Astrocyte of the hippocampus (primary cell): ENCODE measurements at regions not wholly inside any gene's neighbourhood (a gene's known extent, or its start where the extent isn't known, plus 50 kb on each side); places are given as distances from the start of the nearest gene placed in this dataset.

Experiments used
- DNase-seq: peaks from one replicate; pipeline ENCODE4 v3.0.0; 2011; ENCODE audit warnings: low read depth, low spot score

DNA sequence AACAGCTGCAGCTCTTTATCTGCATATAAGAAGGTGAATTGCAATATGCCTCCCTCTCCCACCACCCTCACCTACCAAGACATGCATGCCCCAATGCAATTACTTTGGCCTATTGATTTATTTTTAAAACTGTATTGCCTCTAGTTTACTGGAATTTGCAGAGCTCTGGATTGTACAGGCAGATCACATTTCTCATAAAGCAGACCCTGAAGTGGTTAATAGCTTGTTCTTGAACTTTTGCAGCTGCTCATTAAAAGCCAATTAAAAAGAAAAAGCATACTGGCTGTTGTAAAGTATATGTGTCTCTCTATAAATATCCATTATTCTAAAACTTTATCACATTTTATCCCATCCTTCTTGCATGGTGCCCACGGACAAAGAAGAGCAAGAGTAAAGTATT, 221.5 kb upstream of the TOPAZ1 start:
- DNase-seq = no peak

DNA sequence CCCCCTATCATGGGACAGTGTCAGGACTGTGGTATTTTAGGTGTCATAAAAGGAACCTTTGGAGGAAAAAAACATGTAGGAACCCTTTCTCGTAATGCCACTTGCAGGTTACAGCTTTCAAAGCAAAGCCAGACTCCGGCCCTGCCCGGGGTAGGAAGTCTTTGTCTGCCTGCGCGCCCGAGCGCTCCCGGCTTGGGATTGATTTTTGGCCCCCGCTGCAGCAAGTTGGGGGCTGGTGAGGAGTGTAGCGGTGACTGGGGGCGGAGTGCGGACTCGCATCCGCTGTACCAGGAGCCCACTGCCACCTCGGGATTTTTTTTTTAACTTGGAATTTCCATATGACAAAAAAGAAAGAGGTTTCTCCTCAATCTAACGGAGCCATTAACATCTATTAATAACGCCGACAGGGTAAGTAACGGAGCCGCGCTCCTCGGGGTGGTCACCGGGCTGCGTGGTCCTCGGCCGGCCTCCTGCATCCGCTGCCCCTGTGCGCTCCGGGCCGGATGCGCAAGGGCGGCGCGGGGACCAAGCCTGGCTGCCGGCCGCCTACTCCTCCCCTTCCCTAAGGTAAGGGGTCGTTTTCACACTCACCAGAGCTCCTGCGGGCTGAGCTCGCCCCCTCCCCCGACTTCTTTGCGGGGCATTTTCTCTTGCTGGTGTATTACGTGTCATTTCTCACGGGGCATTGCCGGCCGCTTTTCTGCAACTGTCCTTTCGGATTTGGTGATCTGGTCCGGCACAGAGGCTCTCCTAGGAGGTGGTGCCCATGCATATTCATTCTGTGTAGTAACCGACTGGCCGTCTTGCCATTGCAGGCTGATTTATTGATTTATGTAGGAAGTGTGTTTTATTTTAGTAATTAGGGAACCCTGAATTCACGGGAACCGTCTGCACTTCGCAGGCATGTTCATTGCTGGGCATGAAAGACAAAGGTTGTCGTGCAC, 219.8 kb upstream of the TOPAZ1 start:
- peak; percentile 55 for DNase-seq

DNA sequence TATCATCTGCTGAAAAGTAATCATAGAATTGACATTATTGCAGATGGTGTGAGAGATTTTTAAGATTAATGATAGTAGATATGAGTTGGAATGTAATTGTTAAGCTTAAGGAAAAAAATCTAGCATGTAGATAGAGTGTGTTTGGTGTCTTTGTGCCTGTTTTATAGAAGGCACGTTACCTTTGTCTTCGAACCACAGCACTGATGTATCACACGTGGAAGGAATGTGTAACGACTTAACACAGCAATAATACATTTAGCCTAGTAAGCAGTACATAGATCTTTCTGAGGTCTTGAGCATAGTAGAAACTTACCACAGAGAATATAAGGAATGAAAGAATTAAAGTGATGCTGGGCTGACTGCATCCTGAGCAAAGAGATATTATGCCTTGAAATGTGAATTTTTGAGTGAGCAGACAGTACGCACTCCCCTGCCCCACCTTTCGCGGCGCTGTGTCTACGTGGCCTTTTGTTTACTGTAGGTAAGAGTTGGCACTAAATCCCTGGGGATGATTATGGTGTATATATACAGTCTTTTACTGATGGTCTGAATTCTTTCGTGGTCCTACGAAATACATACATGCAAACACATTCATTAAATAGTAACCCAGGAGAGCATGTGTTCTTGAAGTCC, 217.6 kb upstream of the TOPAZ1 start:
- DNase-seq = no peak

DNA sequence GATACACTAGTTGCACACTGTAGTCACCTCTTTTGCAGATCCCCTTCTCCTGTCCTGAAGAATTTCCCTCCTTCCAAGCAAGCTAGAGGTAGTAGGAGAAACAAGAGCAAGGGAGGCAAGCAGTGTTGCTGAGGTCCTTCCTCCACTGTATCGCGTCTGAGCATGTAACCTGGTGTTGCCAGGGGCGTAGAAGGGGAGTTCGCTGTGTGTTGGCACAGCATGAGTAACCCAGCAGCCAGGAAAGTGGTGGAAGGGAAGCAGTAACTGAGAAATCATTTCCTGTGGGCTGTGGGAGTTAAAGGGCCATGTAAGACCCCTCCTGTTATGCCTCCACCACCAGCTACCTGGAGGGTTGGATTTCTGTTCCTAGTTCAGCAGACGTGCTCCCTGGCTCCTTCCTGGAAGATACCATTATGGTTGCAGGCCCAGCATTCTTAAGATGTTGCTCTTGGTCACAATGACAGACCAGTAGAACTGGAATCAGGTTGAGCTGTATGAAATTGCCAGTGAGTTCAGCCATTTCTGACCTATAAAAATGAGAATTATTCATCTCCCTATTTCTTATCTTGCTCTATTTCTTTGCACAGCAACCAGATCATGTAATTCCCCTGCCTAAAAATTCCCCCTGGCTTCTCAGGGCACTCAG, 215.3 kb upstream of the TOPAZ1 start:
- DNase-seq = no peak

DNA sequence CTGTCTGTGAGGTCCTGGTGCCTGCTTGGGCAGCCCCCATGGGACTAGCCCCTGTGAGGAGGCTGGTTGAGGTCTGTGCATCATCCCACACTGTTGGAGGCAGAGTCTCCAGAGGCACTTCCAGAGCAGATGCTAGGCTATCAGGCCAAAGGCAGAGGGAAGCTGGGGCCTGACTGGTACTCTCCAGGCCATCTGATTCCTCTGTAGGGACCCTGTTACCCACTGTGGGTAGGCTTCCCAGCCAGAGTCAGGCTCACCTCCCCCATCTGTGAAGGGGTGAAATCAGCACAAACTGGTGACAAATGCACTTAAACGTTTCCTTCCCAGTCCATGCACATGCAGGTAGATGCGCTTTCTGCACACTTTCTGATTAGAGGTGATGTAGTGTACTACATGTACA, 212.6 kb upstream of the TOPAZ1 start:
- no peak for DNase-seq

DNA sequence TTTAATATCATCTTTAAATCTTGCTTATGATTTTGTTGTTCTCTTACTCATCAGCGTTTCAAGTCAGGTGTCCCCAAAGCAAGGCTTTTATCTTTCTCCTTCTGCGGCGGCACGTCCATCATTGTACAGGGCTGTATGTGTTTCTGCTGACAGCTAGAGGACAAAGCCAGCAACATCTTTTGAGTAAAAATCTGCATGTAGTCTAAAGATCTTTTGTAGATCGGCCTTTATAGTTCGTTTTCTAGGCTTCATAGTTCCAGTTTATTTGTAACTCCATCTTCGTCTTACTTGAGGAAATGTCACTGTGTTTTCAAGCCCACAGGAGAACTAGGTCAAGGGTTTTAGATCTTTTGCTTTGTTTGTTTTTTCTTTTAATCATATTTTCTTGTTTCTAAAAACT, 211.4 kb upstream of the TOPAZ1 start:
- no peak for DNase-seq

DNA sequence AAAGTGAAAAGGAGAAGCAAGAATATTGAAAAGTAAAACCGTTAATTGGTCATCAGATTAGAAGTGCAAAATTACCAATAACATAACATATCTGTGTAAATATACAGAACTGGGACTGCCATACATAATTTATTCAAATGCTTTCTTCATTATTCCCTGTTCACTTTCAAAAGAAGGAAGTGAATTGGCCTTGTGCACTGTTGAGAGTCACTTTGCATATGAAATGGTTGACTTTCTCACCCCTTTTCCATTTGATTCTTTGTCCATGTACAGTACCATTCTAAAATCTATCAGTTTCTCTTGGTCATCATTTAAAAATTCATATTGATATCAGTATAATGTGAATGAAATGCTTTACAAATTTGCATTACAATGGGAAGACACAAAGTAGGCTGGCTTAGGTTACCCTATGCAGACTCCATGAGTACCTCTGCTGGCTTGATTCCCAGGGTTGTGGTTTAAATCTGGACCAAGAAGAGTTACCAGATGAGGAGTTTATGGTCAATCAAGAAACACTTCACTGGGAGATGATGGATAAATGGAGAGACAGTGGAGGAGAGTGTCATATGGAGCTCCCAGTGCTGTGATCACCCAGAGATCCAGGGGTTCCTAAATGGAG, 210.9 kb upstream of the TOPAZ1 start:
- peak; percentile 66 for DNase-seq

DNA sequence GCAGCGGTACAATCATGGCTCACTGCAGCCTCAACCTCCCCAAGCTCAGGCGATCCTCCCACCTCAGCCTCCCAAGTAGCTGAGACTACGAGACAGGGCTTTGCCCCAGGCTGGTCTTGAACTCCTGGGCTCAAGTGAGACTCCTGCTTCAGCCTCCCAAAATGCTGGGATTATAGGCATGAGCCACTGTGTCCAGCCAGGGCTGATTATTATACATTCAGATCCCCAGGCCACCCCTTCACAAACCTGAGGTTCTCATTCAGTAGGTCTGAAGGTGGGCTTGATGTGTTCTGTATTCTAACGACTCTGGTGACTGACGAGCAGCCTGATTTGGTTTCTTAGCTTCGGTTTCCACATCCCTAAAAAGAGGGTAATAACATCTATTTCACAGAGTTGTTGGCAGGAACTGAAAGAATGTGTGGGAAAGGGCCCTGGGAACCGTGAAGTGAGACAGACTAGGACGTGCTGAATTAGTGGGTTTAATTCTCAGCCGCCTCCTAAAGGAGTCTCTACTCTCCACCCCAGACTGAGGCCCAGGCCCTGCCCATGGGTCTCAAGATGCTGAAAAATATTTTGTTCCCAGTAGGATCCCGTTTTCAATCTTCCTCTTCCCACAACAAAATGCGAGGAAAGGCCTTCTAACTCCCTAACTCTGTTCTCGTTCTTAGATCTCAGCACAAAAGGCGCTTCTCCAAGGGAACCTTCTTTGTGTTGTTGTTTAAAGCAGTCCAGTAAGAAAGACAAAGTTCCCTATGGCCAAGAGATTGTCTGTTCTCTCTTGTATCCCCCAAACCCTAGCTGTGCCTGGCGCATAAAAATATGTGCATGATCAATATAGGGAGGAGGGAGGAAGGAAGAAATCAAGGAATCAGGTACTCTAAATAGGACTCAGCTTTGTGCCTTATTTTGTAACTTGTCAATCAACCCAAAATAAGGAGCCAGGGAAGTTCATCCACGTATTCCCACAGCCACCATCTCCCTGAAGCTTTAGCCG, 210.0 kb upstream of the TOPAZ1 start:
- peak; percentile 59 for DNase-seq

DNA sequence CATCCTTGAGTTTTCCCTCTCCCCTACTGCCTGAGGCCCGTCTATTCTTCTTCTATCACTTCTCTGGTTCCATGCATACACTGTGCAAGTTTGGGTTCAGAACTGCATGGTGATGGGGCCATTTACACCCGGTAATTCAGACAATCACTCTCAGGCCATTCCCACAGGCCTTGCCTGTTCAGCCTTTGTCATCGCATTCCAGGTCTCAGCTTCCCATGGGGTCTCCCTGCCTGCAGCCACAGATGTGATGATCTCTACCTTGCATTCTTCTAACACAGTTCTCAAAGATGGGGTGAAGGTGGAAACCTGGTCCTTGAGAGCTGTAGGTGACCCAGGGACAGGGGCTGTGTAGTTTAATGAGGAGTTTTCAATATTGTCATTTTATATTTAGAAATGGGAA, 209.2 kb upstream of the TOPAZ1 start:
- no peak for DNase-seq

DNA sequence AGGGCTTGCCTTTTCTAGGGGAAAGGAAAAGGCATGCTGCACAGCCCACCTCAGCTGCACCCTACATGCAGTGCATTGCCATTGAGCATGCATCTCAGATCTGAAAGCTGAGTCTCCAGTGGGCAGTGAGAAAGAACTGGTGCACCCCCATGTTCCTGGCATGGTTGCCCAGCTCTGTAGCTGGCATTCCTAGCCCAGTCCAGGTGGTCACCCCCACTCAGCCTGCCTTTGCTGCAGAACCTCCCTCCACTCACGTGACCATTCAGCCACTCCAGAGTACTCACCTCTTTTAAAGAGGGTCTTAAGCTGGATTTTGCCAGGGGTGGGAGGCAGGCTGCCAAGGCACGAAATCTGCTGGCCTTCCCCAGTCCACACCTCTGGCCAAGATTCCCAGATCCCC, 208.6 kb upstream of the TOPAZ1 start:
- DNase-seq = no peak

DNA sequence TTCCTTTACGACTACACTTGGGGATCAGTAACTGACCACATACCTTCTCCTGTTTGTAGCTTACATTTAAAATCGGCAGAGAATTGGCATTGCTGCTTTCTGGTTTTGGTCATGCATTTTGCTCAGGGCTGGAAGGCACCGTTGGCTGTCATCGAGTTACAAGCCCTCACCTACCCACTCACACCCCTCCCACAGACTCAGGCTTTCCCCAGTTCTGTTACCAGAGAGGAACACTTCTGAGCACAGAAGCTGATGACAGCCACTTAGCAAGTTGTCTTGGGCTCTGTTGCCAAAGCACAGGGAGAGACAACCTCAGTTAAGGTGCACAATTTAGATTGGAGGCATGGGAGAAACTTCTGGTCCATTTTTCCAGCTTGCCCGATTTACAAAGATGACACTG, 204.8 kb upstream of the TOPAZ1 start:
- DNase-seq = no peak

DNA sequence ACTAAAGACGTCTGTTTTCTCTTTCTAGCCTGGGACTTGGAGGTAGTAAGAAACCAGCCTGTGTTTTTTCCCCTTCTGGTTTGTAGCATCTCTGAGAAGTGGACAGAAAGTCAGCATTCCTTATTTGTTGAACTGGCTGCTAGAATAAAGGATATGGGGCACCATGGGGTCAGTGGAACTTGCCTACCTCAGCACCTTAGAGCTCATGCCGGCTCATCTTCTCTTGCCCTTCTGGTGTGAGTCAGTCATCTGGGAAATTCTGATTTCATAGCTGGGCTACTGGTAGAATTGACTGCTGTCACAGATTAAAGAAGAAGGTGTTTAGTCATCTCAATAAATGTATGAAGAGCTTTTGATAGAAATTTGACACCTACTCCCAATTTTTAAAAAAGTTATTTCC, 202.7 kb upstream of the TOPAZ1 start:
- no peak for DNase-seq

DNA sequence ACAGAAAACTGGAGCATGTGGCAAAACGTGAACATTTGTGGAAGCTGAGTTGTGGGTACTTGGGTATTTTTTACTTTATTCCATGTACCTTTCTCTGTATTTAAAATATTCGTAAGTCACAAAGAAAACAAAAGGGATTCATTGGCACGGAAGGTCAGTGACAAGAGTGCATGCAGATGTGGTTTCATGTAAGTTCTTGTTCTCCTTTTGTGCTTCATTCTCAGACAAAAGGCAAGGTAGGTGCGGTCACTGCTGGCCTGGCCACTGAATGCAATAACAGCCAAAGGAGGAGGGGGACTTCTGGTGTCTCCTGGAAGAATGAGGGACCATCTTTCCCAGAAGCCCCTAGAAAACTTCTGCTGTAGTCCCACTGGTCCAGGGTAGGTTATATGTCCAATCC, 200.0 kb upstream of the TOPAZ1 start:
- DNase-seq = no peak

DNA sequence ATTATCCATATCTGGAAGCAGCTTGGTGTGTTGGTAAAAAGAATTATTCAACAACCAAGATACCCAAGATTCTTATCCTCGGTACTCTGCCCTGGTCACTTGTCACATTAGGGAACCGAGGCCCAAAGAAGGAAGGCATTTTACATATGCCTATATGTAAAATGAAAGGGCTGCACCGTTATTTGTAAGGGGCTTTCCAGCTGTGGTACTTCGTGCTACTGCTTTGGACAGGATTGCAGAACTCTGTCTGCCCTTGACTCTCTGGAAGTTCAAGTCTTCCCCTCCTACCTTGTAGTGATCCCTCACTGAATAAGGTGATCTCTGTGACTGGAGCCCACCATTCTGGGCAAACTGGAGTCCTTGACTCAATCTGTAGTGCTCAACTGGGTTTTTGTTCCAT, 198.9 kb upstream of the TOPAZ1 start:
- no peak for DNase-seq

DNA sequence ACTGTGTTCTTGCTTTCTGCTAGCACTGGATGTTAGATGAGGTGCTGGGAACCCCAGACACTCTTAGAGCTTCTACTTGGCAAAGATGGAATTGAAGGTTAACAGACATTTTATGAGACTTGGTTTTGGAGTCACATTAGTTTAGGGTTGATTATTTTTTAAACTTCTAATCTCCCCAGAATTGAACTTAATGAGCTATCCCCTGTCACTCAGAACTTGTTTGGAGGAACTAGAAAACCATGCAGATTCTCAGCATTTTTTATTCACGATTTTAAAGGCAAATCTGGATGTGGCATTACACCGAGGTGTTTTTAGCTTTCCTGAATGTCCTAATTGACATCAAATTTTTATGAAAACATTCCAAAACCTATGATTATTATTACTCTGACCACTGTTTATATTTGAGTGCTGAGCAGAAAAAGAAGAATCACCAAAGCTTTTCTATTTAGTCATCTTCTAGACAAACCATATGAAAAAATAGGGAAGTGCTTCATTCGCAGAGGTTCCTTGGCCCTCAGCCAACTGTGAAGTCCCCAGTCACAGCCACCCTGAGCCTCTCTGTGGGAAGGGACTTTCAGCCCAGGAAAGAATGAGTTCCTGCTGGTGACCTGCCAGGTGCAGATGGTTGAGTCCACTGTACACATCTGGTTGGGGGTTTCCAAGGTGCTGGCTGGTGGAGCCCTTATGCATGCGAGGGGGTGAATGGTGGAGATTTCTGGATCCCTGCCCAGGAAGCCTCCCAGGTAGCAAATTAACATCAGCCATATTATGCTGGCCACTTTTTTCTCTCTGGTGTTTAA, 196.0 kb upstream of the TOPAZ1 start:
- DNase-seq = peak; percentile 59

DNA sequence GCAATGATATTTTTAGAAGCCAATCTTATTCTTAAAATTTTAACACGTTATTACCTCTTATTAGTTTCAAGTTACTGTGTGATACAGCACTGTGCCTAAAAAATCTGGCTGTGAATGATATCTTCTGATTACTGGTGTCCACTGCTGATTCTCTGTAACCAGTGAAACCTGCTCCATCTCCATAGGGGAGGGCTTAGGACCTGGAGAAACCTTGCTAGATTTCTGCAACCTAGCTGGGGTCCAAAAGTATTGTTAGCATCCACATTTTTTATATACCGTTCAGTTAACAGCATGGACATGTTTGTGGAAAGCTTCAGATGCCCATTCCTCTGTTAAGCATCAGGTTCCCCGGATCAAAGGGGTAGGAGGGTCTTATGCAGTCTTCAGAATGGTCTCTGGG, 193.9 kb upstream of the TOPAZ1 start:
- DNase-seq = no peak

DNA sequence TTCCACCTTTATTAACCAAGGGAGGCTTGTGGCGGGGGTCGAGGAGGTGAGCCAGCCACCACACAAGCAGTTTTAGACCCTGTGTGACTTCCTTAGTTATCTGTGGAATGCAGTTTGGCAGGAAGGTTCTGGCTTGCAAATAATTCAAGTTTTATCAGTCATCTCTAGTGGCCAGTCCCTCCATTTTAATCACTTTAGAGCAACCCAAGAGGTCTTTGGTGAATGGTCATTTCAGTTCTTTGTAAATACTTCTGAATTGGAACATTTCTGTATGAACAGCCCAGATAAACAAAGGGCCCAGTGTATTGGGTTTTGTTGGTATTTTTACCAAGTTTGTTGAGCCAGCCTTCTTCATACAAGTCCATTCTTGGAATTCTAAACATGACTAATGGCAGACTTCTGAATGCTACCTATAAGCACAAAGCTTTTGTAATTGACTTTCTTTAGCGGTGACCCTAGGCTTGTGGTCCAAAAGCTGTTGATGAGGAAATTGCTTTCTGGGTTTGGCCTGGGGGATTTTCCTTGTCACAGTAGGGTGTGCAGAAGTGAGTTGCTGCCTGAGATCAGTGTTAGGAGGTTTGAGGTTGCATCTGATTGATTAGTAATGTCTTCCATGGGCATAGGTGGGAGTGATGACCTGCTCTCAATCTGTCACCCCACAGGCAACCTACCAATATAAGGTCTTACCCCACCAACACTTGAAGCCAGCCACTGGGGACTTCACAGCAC, 193.3 kb upstream of the TOPAZ1 start:
- peak; percentile 92 for DNase-seq

DNA sequence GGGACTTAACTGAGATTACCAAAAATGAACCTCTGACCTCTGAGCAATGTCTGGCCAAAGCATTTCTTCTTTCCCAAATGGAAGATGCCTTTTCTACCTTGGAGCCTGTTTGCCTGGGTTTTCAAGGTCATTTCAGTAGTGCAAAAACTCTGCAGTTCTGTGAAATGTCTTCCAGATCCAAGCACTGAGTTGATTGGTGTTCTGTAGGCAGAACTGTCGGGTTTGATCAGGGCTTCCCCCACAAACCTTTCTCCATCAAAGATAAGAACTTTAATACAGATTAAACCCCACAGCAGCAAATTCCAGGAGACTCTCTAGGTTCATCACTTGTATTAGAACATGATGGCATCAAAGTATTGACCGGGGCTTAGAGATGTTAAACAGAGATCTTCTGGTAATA, 192.7 kb upstream of the TOPAZ1 start:
- DNase-seq = no peak

DNA sequence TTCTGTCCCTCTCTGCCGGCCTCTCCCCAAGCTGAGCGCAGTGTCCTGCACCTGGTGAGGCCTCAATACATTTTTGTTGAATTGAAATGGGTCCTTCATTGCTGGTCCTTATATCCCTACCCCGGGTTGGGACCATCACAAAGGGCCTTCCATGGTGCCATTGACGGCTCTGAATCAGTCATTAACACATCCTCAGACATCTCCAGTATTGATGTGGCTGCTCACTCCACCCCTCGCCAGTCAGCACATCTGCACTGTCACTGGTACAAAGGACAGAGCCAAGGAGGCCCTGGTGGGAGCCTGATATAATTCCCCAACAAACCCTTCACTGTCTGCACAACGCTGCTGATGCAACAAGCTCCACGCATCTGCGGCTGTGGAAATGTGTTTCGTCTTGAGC, 191.6 kb upstream of the TOPAZ1 start:
- DNase-seq = no peak

DNA sequence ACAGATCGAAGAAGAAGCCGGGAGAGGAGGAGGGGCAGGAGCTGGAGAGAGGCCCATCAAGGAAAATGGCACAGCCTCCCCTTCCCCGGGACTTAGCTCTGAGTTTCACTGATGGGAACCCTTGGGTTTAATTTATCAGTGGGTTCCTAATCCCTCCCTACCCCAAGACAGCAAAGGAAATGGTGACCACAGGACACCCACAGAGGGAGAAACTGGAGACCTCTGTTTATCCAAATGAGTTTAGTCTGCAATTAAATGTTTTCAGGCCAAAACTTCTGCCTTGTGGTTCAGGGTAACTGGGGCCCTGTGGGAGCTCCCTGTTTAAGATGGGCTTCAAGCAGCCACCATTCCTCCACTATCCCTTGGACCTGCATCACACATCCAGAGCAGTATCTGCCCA, 190.8 kb upstream of the TOPAZ1 start:
- DNase-seq = no peak
